OCI-LY1 (cell line): ENCODE measurements at regions not wholly inside any gene's neighbourhood (a gene's known extent, or its start where the extent isn't known, plus 50 kb on each side); places are given as distances from the start of the nearest gene placed in this dataset.

Experiments
- H2AFZ ChIP-seq: fragments of 200-600 bp; sonication (generic), shearing (Covaris generic); 2 replicates; pipeline ENCODE4 v1.6.0; 2014; ENCODE audit warnings: antibody characterized with exemption, mild to moderate bottlenecking, low read length
- H3F3A ChIP-seq: fragments of 200-600 bp; sonication (generic), shearing (Covaris generic); 2 replicates; pipeline ENCODE4 v1.6.0; 2014; ENCODE audit warnings: mild to moderate bottlenecking, antibody characterized with exemption, low read length, moderate library complexity; ENCODE audit not compliant: insufficient read depth
- H3K27ac ChIP-seq: fragments of 200-600 bp; sonication (generic); 2 replicates; pipeline ENCODE4 v1.5.1; 2014; ENCODE audit warnings: low read length, mixed run types, mild to moderate bottlenecking, low read depth; ENCODE audit not compliant: poor library complexity, severe bottlenecking
- H3K27me3 ChIP-seq: fragments of 200-600 bp; sonication (generic); 2 replicates; pipeline ENCODE4 v1.6.0; 2014; ENCODE audit warnings: antibody characterized with exemption, mild to moderate bottlenecking, low read length, moderate library complexity; ENCODE audit not compliant: insufficient read depth
- H3K36me3 ChIP-seq: fragments of 200-600 bp; sonication (generic); 2 replicates; pipeline ENCODE4 v1.6.1; 2014; ENCODE audit warnings: mild to moderate bottlenecking, antibody characterized with exemption, low read length, moderate library complexity, mixed read lengths; ENCODE audit not compliant: insufficient read depth
- H3K4me1 ChIP-seq: fragments of 200-600 bp; sonication (generic); 2 replicates; pipeline ENCODE4 v1.5.1; 2014; ENCODE audit warnings: mild to moderate bottlenecking, low read length, moderate library complexity; ENCODE audit not compliant: insufficient read depth, severe bottlenecking
- H3K4me2 ChIP-seq: fragments of 200-600 bp; sonication (generic), shearing (Covaris generic); 2 replicates; pipeline ENCODE4 v1.6.1; 2014; ENCODE audit warnings: low read length
- H3K4me3 ChIP-seq: fragments of 200-600 bp; sonication (generic); 2 replicates; pipeline ENCODE4 v1.5.1; 2014; ENCODE audit warnings: low read length, low read depth, mild to moderate bottlenecking, mixed read lengths; ENCODE audit not compliant: poor library complexity, severe bottlenecking
- H3K79me2 ChIP-seq: fragments of 200-600 bp; shearing (Covaris generic); 2 replicates; pipeline ENCODE4 v1.6.1; 2016; ENCODE audit warnings: mixed run types, low read length, mixed read lengths; ENCODE audit not compliant: insufficient read depth
- H3K9ac ChIP-seq: fragments of 200-600 bp; sonication (generic), shearing (Covaris generic); 2 replicates; pipeline ENCODE4 v1.6.1; 2014; ENCODE audit warnings: mild to moderate bottlenecking, low read length, mixed read lengths
- H3K9me2 ChIP-seq: fragments of 200-600 bp; sonication (generic), shearing (Covaris generic); 2 replicates; pipeline ENCODE4 v1.6.1; 2014; ENCODE audit warnings: low read depth, mild to moderate bottlenecking, low read length, mixed read lengths
- H3K9me3 ChIP-seq: fragments of 200-600 bp; shearing (Covaris generic); 2 replicates; pipeline ENCODE4 v1.6.1; 2014; ENCODE audit warnings: low read length, mixed read lengths
- H4K20me1 ChIP-seq: fragments of 200-600 bp; sonication (generic), shearing (Covaris generic); 2 replicates; pipeline ENCODE4 v1.6.0; 2016; ENCODE audit warnings: mild to moderate bottlenecking, low read length; ENCODE audit not compliant: insufficient read depth
- EZH2 ChIP-seq: fragments of 200-600 bp; sonication (generic), shearing (Covaris generic); IDR thresholded peaks from 2 replicates; pipeline ENCODE4 v1.8.0; 2017; ENCODE audit warnings: borderline replicate concordance, mixed run types, mild to moderate bottlenecking, antibody characterized with exemption, low read length, moderate library complexity, mixed read lengths
- TF ChIP-seq, protein P1 (sequence below): fragments of 200-600 bp; sonication (generic), shearing (Covaris generic); IDR thresholded peaks from 2 replicates; pipeline ENCODE4 v1.5.1; 2017; ENCODE audit warnings: mild to moderate bottlenecking, antibody characterized with exemption, low read length, moderate library complexity, mixed read lengths

DNA sequence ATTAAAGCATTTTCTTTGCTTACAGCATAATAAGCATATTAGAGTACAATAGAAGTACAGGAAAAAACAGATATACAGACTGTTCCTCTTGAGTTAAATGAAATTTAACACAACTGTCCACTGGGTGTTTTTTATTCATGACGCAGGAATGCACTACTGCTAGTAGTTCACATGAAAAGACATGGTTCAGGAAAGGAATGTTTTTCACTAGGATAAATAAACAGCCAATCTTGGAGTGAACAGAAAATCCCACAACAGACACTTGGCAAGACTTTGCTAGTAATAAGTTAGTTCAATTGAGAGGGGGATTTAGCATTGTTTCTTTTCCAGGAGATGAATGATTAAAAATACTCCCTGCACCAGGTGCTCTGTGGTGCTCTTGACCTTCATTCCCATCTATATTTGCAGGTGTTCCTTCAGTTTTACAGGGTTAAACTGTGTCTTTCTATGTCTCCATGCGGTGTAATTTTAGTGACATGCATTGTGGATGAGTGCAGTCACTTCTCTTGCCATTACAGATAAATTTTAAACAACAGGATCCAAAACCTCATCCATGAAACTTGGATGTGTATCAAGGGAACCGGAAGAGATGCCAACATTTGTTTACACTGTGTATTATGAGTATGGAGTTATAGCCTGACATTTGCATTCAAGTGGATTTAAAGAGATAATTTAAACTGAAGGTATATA lies 796.6 kb downstream of the DSC3 start:
- Histone ChIP-seq H3K9me2 (no peaks in the 10 kb centered on the region), H2AFZ (no peak overlapping the region), H3K36me3 (no peaks in the 10 kb centered on the region), H3K9me3 (no peaks in the 10 kb centered on the region), H3K4me1 (no peaks in the 10 kb centered on the region), H3K27me3 (no peaks in the 10 kb centered on the region), H3K9ac (no peak overlapping the region), H4K20me1 (no peaks in the 10 kb centered on the region), H3K79me2 (no peaks in the 10 kb centered on the region), H3F3A (no peaks in the 10 kb centered on the region), H3K27ac (no peak overlapping the region), H3K4me2 (no peak overlapping the region), H3K4me3 (no peak overlapping the region)
- TF ChIP-seq, protein P1, sequence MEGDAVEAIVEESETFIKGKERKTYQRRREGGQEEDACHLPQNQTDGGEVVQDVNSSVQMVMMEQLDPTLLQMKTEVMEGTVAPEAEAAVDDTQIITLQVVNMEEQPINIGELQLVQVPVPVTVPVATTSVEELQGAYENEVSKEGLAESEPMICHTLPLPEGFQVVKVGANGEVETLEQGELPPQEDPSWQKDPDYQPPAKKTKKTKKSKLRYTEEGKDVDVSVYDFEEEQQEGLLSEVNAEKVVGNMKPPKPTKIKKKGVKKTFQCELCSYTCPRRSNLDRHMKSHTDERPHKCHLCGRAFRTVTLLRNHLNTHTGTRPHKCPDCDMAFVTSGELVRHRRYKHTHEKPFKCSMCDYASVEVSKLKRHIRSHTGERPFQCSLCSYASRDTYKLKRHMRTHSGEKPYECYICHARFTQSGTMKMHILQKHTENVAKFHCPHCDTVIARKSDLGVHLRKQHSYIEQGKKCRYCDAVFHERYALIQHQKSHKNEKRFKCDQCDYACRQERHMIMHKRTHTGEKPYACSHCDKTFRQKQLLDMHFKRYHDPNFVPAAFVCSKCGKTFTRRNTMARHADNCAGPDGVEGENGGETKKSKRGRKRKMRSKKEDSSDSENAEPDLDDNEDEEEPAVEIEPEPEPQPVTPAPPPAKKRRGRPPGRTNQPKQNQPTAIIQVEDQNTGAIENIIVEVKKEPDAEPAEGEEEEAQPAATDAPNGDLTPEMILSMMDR = no peak
- TF ChIP-seq EZH2 = no peak

DNA sequence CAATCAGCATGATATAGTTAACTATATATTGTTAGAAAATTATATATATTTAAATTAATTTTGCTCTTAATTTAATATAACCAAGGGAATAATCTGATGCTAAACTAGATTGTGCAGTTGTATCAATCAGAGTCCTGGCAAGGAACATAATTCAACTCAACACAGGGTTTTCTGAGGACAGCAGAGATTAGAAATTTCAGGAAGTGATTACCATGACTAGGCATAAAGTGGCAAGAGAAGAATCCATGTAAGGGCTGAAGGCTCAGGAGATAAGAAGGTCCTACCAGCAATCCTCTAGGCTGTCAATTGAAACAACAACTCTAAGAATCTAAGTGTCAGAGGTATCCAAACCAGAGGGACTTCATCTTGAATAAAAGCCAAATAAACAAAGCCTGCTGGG lies 807.8 kb downstream of the DSC3 start:
- Histone ChIP-seq H3K9me2 (no peaks in the 10 kb centered on the region), H3K9me3 (no peaks in the 10 kb centered on the region), H3K4me1 (no peaks in the 10 kb centered on the region), H3K4me3 (no peak overlapping the region), H3K79me2 (no peaks in the 10 kb centered on the region), H3K36me3 (no peaks in the 10 kb centered on the region), H4K20me1 (no peaks in the 10 kb centered on the region), H3K27ac (no peak overlapping the region), H3K27me3 (no peaks in the 10 kb centered on the region), H3K9ac (no peak overlapping the region), H3K4me2 (no peak overlapping the region), H3F3A (no peaks in the 10 kb centered on the region), H2AFZ (no peak overlapping the region)
- TF ChIP-seq EZH2 = no peak
- TF ChIP-seq, protein P1 = no peak

DNA sequence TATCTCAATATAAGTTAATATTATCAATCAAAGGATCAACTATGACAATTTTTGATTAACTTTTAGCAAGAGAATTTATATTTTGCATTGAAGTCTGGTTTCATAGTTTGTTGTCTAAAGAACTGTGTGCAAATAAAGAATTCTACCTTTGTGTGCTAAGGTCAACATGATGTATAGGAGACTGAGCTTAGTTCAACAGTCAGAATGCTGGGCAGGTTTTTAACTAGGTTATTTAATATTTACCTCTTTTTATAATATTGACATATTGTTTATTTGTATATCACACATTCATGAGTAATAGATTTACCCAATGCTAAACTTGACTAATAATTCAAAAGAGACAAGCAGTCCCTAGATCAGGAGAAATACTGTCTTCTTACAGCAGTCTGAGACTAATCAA lies 831.4 kb downstream of the DSC3 start:
- no peak overlapping the region for H3K9ac ChIP-seq
- no peaks in the 10 kb centered on the region for H3K27me3 ChIP-seq
- H3K36me3 ChIP-seq = no peaks in the 10 kb centered on the region
- H3F3A ChIP-seq = no peaks in the 10 kb centered on the region
- no peak overlapping the region for H3K4me2 ChIP-seq
- no peaks in the 10 kb centered on the region for H3K9me2 ChIP-seq
- no peak overlapping the region for H2AFZ ChIP-seq
- no peak overlapping the region for H3K27ac ChIP-seq
- H3K9me3 ChIP-seq = no peaks in the 10 kb centered on the region
- H3K79me2 ChIP-seq = no peaks in the 10 kb centered on the region
- no peaks in the 10 kb centered on the region for H3K4me1 ChIP-seq
- TF ChIP-seq, protein P1 = no peak
- TF ChIP-seq EZH2 = no peak
- no peak overlapping the region for H3K4me3 ChIP-seq
- no peaks in the 10 kb centered on the region for H4K20me1 ChIP-seq
